ENCODE measurements at regions not wholly inside any gene's neighbourhood (a gene's known extent, or its start where the extent isn't known, plus 50 kb on each side); places are given as distances from the start of the nearest gene placed in this dataset.

- H4K20me1 ChIP-seq (ENCODE audit: low read depth, low read length), result no peaks in the 10 kb centered on the region
- no peaks in the 10 kb centered on the region for H3F3A ChIP-seq (ENCODE audit: insufficient read depth)
- H3K27me3 ChIP-seq (ENCODE audit: low read length), result no peaks in the 10 kb centered on the region
- no peaks in the 10 kb centered on the region for H3K9me2 ChIP-seq (replicated peaks; ENCODE audit: insufficient read depth, low read length)
- no peaks in the 10 kb centered on the region for H3K36me3 ChIP-seq (ENCODE audit: low read length)
- no peaks in the 10 kb centered on the region for H3K79me2 ChIP-seq (ENCODE audit: insufficient read depth, low read length)
- no peaks in the 10 kb centered on the region for H3K9me3 ChIP-seq (ENCODE audit: insufficient read depth, low read length)
- H3K4me2 ChIP-seq (ENCODE audit: low read depth, low read length, poor library complexity, severe bottlenecking), result no peak overlapping the region
- H3K9ac ChIP-seq (ENCODE audit: low read length), result no peak overlapping the region
- no peak overlapping the region for H2AFZ ChIP-seq (ENCODE audit: low read depth, low read length, severe bottlenecking)
- TF ChIP-seq CTCF (IDR thresholded peaks at IDR 0.05; ENCODE audit: insufficient read depth, low read length, poor library complexity, severe bottlenecking) (no peak), EZH2phosphoT487 (conservative IDR thresholded peaks at IDR 0.05; ENCODE audit: low read length) (no peak)
- no peak overlapping the region for H3K4me3 ChIP-seq (ENCODE audit: insufficient read depth, low read length, poor library complexity, severe bottlenecking)
- H3K27ac ChIP-seq (ENCODE audit: low read depth, low read length), result no peak overlapping the region
Observed at GRCh38 chr20:63121749-63122405, 94.1 kb downstream of the YTHDF1 start.

GRCh38 chr20:63121246-63121645 lies 94.7 kb downstream of the YTHDF1 start:
- no peak overlapping the region for H3K4me3 ChIP-seq (ENCODE audit: insufficient read depth, low read length, poor library complexity, severe bottlenecking)
- no peaks in the 10 kb centered on the region for H3K27me3 ChIP-seq (ENCODE audit: low read length)
- H4K20me1 ChIP-seq (ENCODE audit: low read depth, low read length), result no peaks in the 10 kb centered on the region
- TF ChIP-seq EZH2phosphoT487 (conservative IDR thresholded peaks at IDR 0.05; ENCODE audit: low read length), result no peak
- no peak for TF ChIP-seq CTCF (IDR thresholded peaks at IDR 0.05; ENCODE audit: insufficient read depth, low read length, poor library complexity, severe bottlenecking)
- no peak overlapping the region for H3K9ac ChIP-seq (ENCODE audit: low read length)
- H3K4me2 ChIP-seq (ENCODE audit: low read depth, low read length, poor library complexity, severe bottlenecking), result no peak overlapping the region
- H3K9me3 ChIP-seq (ENCODE audit: insufficient read depth, low read length), result no peaks in the 10 kb centered on the region
- no peaks in the 10 kb centered on the region for H3K9me2 ChIP-seq (replicated peaks; ENCODE audit: insufficient read depth, low read length)
- H3K79me2 ChIP-seq (ENCODE audit: insufficient read depth, low read length), result no peaks in the 10 kb centered on the region
- no peaks in the 10 kb centered on the region for H3K36me3 ChIP-seq (ENCODE audit: low read length)
- no peak overlapping the region for H2AFZ ChIP-seq (ENCODE audit: low read depth, low read length, severe bottlenecking)
- H3F3A ChIP-seq (ENCODE audit: insufficient read depth), result no peaks in the 10 kb centered on the region
- no peak overlapping the region for H3K27ac ChIP-seq (ENCODE audit: low read depth, low read length)

- Histone ChIP-seq H3K36me3 (ENCODE audit: low read length) (no peaks in the 10 kb centered on the region), H3K79me2 (ENCODE audit: insufficient read depth, low read length) (no peaks in the 10 kb centered on the region), H3K4me2 (ENCODE audit: low read depth, low read length, poor library complexity, severe bottlenecking) (no peak overlapping the region), H3K27me3 (ENCODE audit: low read length) (no peaks in the 10 kb centered on the region), H3K4me3 (ENCODE audit: insufficient read depth, low read length, poor library complexity, severe bottlenecking) (no peak overlapping the region), H3K9me2 (replicated peaks; ENCODE audit: insufficient read depth, low read length) (no peaks in the 10 kb centered on the region), H2AFZ (ENCODE audit: low read depth, low read length, severe bottlenecking) (no peak overlapping the region), H3K9ac (ENCODE audit: low read length) (no peak overlapping the region), H4K20me1 (ENCODE audit: low read depth, low read length) (no peaks in the 10 kb centered on the region), H3K27ac (ENCODE audit: low read depth, low read length) (no peak overlapping the region), H3K9me3 (ENCODE audit: insufficient read depth, low read length) (no peaks in the 10 kb centered on the region), H3F3A (ENCODE audit: insufficient read depth) (no peaks in the 10 kb centered on the region)
- no peak for TF ChIP-seq CTCF (IDR thresholded peaks at IDR 0.05; ENCODE audit: insufficient read depth, low read length, poor library complexity, severe bottlenecking)
- no peak for TF ChIP-seq EZH2phosphoT487 (conservative IDR thresholded peaks at IDR 0.05; ENCODE audit: low read length)
Observed at GRCh38 chr20:63120808-63121090, 95.2 kb downstream of the YTHDF1 start.
